CD4-positive, CD25-positive, alpha-beta regulatory T cell (primary cell): ENCODE measurements at regions not wholly inside any gene's neighbourhood (a gene's known extent, or its start where the extent isn't known, plus 50 kb on each side); places are given as distances from the start of the nearest gene placed in this dataset.

Experiments used
- ATAC-seq, 2 donors: fragments of 150-1000 bp; cut with Tn5 transposase; one replicate each; pipeline ENCODE4 v1.10.0; 2021; ENCODE audit warnings: low read depth in 2 of 2, moderate number of reproducible peaks in 2 of 2, moderate library complexity in 1 of 2
- DNase-seq, 3 donors: peaks; one replicate each; pipeline versions ENCODE4 v3.0.0 to v3.0.0-alpha.2; 2012 to 2022; ENCODE audit warnings: mixed read lengths in 1 of 3
- H3K27ac ChIP-seq: one replicate; pipeline ENCODE4 v1.7.0; 2013; ENCODE audit warnings: mild to moderate bottlenecking, low read length; ENCODE audit not compliant: insufficient read depth, poor library complexity, severe bottlenecking
- H3K27me3 ChIP-seq: one replicate; pipeline ENCODE4 v1.7.0; 2013; ENCODE audit warnings: low read length; ENCODE audit not compliant: control insufficient read depth, insufficient read depth
- H3K36me3 ChIP-seq: one replicate; pipeline ENCODE4 v1.7.0; 2013; ENCODE audit warnings: mild to moderate bottlenecking, low read length, moderate library complexity; ENCODE audit not compliant: control insufficient read depth, insufficient read depth
- H3K4me1 ChIP-seq: 2 replicates; pipeline ENCODE4 v1.7.0; 2013; ENCODE audit warnings: mild to moderate bottlenecking, low read length; ENCODE audit not compliant: insufficient read depth, control insufficient read depth, poor library complexity, severe bottlenecking
- H3K4me3 ChIP-seq: one replicate; pipeline ENCODE4 v1.7.0; 2013; ENCODE audit warnings: low read depth, mild to moderate bottlenecking, low read length, moderate library complexity
- H3K9me3 ChIP-seq, 2 experiments: 1 replicate in 1 of 2; 2 replicates in 1 of 2; pipeline ENCODE4 v1.7.0; 2013; ENCODE audit warnings: low read length in 2 of 2, mild to moderate bottlenecking in 1 of 2, moderate library complexity in 1 of 2; ENCODE audit not compliant: control insufficient read depth in 2 of 2
- H3K27ac Mint-ChIP-seq, 3 donors: one replicate each; pipeline ENCODE4 v1.8.0; 2020 to 2022; ENCODE audit warnings: mild to moderate bottlenecking in 3 of 3, mixed read lengths in 3 of 3, moderate library complexity in 2 of 3
- H3K27me3 Mint-ChIP-seq: one replicate; pipeline ENCODE4 v1.8.0; 2022; ENCODE audit warnings: mild to moderate bottlenecking, mixed read lengths
- H3K36me3 Mint-ChIP-seq: one replicate; pipeline ENCODE4 v1.8.0; 2020; ENCODE audit warnings: mixed read lengths
- H3K4me1 Mint-ChIP-seq, 4 donors: one replicate each; pipeline ENCODE4 v1.8.0; 2020 to 2022; ENCODE audit warnings: mixed read lengths in 4 of 4, mild to moderate bottlenecking in 1 of 4
- H3K4me3 Mint-ChIP-seq, 4 donors: one replicate each; pipeline ENCODE4 v1.8.0; 2020 to 2022; ENCODE audit warnings: mild to moderate bottlenecking in 4 of 4, mixed read lengths in 4 of 4, moderate library complexity in 3 of 4
- H3K9me3 Mint-ChIP-seq, 7 donors: one replicate each; pipeline ENCODE4 v1.8.0; 2020 to 2022; ENCODE audit warnings: mixed read lengths in 7 of 7, mild to moderate bottlenecking in 3 of 7, moderate library complexity in 2 of 7

DNA sequence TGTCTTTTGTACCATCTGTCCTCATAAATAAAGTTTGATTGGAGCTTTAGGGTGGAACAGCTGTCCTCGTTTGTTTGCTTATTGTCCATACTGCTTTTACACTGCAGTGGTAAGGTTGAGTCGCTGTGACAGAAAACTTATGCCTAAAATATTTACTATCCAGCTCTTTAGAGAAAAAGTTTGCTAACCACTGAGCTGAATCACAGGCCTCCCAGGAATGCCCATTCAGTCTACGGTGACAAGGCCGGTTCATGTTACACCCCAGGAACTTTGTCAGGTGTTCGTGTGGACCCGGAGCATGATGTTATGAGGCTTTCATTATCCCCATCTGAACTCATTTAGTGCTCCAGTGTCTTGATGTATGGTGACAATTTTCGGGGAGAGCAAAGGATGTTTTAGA is 401.1 kb downstream of the SAMD5 start:
- Histone ChIP-seq H3K27me3 (no peaks in the 10 kb centered on the region), H3K4me1 (no peaks in the 10 kb centered on the region), H3K36me3 (no peaks in the 10 kb centered on the region), H3K4me3 (no peak overlapping the region), H3K9me3 (no peaks in the 10 kb centered on the region), H3K27ac (no peak overlapping the region)
- ATAC-seq (no peak), DNase-seq (no peak)
- Mint-ChIP-seq H3K27ac (no peak overlapping the region), H3K4me3 (no peak overlapping the region), H3K9me3 (peaks cover 0 to 5% (median 3%) of the 10 kb centered on the region in 7 donors), H3K27me3 (no peaks in the 10 kb centered on the region), H3K4me1 (no peaks in the 10 kb centered on the region), H3K36me3 (no peaks in the 10 kb centered on the region)

GRCh38 chr6:147910281-147910680 is 401.8 kb downstream of the SAMD5 start:
- no peak overlapping the region for H3K4me3 Mint-ChIP-seq
- Histone ChIP-seq H3K4me1 (no peaks in the 10 kb centered on the region), H3K9me3 (no peaks in the 10 kb centered on the region), H3K27me3 (no peaks in the 10 kb centered on the region), H3K36me3 (no peaks in the 10 kb centered on the region), H3K4me3 (no peak overlapping the region), H3K27ac (no peak overlapping the region)
- peaks cover 0 to 6% (median 3%) of the 10 kb centered on the region in 7 donors for H3K9me3 Mint-ChIP-seq
- H3K36me3 Mint-ChIP-seq = no peaks in the 10 kb centered on the region
- no peak for ATAC-seq
- no peaks in the 10 kb centered on the region for H3K27me3 Mint-ChIP-seq
- no peak overlapping the region for H3K27ac Mint-ChIP-seq
- H3K4me1 Mint-ChIP-seq = no peaks in the 10 kb centered on the region
- no peak for DNase-seq

- H3K4me1 ChIP-seq = no peaks in the 10 kb centered on the region
- no peak for ATAC-seq
- H3K27ac ChIP-seq = no peak overlapping the region
- Mint-ChIP-seq H3K27me3 (no peaks in the 10 kb centered on the region), H3K4me1 (no peaks in the 10 kb centered on the region), H3K36me3 (no peaks in the 10 kb centered on the region), H3K4me3 (no peak overlapping the region), H3K27ac (no peak overlapping the region), H3K9me3 (peaks cover 0 to 6% (median 4%) of the 10 kb centered on the region in 7 donors)
- H3K4me3 ChIP-seq = no peak overlapping the region
- no peaks in the 10 kb centered on the region for H3K27me3 ChIP-seq
- DNase-seq = no peak
- no peaks in the 10 kb centered on the region for H3K9me3 ChIP-seq
- no peaks in the 10 kb centered on the region for H3K36me3 ChIP-seq
These were observed 402.6 kb downstream of the SAMD5 start for GRCh38 chr6:147911057-147911456.

GRCh38 chr6:147911686-147912085 is 403.2 kb downstream of the SAMD5 start:
- Histone ChIP-seq H3K4me3 (no peak overlapping the region), H3K27ac (no peak overlapping the region), H3K9me3 (no peaks in the 10 kb centered on the region), H3K36me3 (no peaks in the 10 kb centered on the region), H3K4me1 (no peaks in the 10 kb centered on the region), H3K27me3 (no peaks in the 10 kb centered on the region)
- no peaks in the 10 kb centered on the region for H3K36me3 Mint-ChIP-seq
- H3K4me3 Mint-ChIP-seq = no peak overlapping the region
- no peaks in the 10 kb centered on the region for H3K4me1 Mint-ChIP-seq
- no peak for DNase-seq
- H3K27ac Mint-ChIP-seq = no peak overlapping the region
- H3K9me3 Mint-ChIP-seq = peaks cover 0 to 6% (median 4%) of the 10 kb centered on the region in 7 donors
- no peaks in the 10 kb centered on the region for H3K27me3 Mint-ChIP-seq
- ATAC-seq = no peak

DNA sequence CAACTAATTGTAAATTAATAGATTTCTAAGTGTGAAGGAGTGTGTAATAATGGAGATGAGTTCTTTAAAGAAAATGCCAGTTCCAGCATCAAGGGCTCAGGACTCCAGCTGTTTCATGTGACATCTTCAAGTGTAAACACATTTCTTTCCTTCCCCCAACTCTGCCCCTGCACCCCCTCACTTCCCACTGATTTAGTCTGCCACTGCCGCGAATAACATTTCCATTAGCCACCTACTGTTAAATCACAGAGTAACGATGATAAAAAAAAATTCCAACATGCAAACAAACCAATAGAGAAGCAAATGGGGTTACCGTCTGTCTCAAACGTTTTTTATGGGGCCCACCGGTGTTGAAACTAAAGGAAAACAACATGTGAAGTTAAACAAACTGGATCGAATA is 414.3 kb downstream of the SAMD5 start:
- H3K27me3 ChIP-seq = no peaks in the 10 kb centered on the region
- peaks cover 0 to 2% of the 10 kb centered on the region in 2 experiments for H3K9me3 ChIP-seq
- no peak for ATAC-seq
- H3K36me3 Mint-ChIP-seq = no peaks in the 10 kb centered on the region
- H3K4me3 ChIP-seq = no peak overlapping the region
- no peak overlapping the region for H3K4me3 Mint-ChIP-seq
- no peaks in the 10 kb centered on the region for H3K27me3 Mint-ChIP-seq
- H3K36me3 ChIP-seq = no peaks in the 10 kb centered on the region
- no peak overlapping the region for H3K27ac Mint-ChIP-seq
- no peak overlapping the region for H3K27ac ChIP-seq
- H3K4me1 Mint-ChIP-seq = peaks cover 0 to 4% (median 0%) of the 10 kb centered on the region in 4 donors
- H3K9me3 Mint-ChIP-seq = peaks cover 0 to 18% (median 1%) of the 10 kb centered on the region in 7 donors
- no peak for DNase-seq
- H3K4me1 ChIP-seq = no peaks in the 10 kb centered on the region

DNA sequence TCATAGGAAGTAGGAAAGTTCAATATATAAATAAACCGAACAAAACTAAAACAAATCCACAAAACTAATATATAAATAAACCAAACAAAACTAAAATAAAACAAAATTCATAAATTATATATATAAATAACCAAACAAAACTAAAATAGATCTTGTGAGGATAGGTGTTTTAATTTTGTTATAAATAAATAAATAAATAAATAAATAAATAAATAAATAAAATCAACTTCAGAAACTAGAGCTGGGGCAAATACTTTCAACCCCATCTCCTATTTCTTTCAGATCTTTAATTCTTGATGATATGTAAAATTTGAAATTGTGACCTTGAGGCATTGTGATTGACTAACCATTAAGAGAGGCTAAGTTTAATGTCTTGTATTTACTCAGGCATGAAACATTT is 416.1 kb downstream of the SAMD5 start:
- H3K9me3 ChIP-seq = peaks cover 0 to 5% of the 10 kb centered on the region in 2 experiments
- no peak overlapping the region for H3K4me3 ChIP-seq
- DNase-seq = no peak
- Mint-ChIP-seq H3K4me3 (no peak overlapping the region), H3K36me3 (no peaks in the 10 kb centered on the region), H3K27ac (no peak overlapping the region), H3K4me1 (peaks cover 0 to 4% (median 0%) of the 10 kb centered on the region in 4 donors), H3K27me3 (no peaks in the 10 kb centered on the region), H3K9me3 (peaks cover 0 to 23% (median 4%) of the 10 kb centered on the region in 7 donors)
- no peaks in the 10 kb centered on the region for H3K36me3 ChIP-seq
- no peak for ATAC-seq
- no peak overlapping the region for H3K27ac ChIP-seq
- H3K4me1 ChIP-seq = no peaks in the 10 kb centered on the region
- H3K27me3 ChIP-seq = no peaks in the 10 kb centered on the region

DNA sequence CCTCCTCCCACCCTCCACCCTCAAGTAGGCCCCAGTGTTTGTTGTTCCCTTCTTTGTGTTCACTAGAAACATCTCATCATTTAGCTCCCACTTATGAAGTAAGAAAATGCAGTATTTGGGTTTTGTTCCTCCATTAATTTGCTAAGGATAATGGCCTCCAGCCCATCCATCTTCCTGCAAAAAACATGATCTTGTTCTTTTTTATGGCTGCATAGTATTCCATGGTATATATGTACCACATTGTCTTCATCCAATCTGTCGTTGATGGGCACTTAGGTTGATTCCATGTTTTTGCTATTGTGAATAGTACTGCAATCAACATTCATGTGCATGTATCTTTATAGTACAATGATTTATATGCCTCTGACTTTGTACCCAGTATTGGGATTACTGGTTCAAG is 416.8 kb upstream of the SASH1 start:
- no peak overlapping the region for H3K27ac Mint-ChIP-seq
- no peak for DNase-seq
- ATAC-seq = no peak
- H3K4me1 Mint-ChIP-seq = peaks cover 0 to 5% (median 2%) of the 10 kb centered on the region in 4 donors
- Histone ChIP-seq H3K36me3 (no peaks in the 10 kb centered on the region), H3K9me3 (peaks cover 0 to 5% of the 10 kb centered on the region in 2 experiments), H3K27me3 (no peaks in the 10 kb centered on the region), H3K4me3 (no peak overlapping the region), H3K27ac (no peak overlapping the region), H3K4me1 (no peaks in the 10 kb centered on the region)
- H3K9me3 Mint-ChIP-seq = peaks cover 1 to 20% (median 7%) of the 10 kb centered on the region in 7 donors
- no peaks in the 10 kb centered on the region for H3K27me3 Mint-ChIP-seq
- no peaks in the 10 kb centered on the region for H3K36me3 Mint-ChIP-seq
- no peak overlapping the region for H3K4me3 Mint-ChIP-seq

DNA sequence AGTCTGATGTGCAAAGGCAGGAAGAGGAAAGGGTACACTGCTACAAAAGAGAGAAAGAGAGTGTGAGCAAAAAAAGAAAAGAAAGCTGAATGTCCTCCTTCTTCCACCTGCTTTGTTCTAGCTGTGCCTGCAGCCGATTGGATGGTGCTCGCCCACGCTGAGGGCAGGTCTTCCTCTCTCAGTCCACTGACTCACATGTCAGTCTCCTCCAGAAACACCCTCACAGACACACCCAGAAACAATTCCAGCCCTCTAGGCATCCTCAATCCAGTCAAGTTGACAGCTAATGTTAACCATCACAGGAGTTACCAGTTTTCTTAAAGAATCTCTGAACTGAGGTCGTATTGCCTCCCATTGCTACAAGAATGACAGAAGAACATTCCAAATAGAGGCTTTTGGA is 411.9 kb upstream of the SASH1 start:
- no peak overlapping the region for H3K4me3 Mint-ChIP-seq
- no peak overlapping the region for H3K27ac ChIP-seq
- peaks cover 0 to 5% (median 0%) of the 10 kb centered on the region in 4 donors for H3K4me1 Mint-ChIP-seq
- ATAC-seq (no peak), DNase-seq (no peak)
- H3K4me3 ChIP-seq = no peak overlapping the region
- H3K27me3 ChIP-seq = no peaks in the 10 kb centered on the region
- no peak overlapping the region for H3K27ac Mint-ChIP-seq
- H3K36me3 ChIP-seq = no peaks in the 10 kb centered on the region
- H3K9me3 Mint-ChIP-seq = peaks cover 1 to 25% (median 8%) of the 10 kb centered on the region in 7 donors
- no peaks in the 10 kb centered on the region for H3K36me3 Mint-ChIP-seq
- H3K4me1 ChIP-seq = no peaks in the 10 kb centered on the region
- peaks cover 0 to 5% of the 10 kb centered on the region in 2 experiments for H3K9me3 ChIP-seq
- no peaks in the 10 kb centered on the region for H3K27me3 Mint-ChIP-seq
